ENCODE measurements at regions not wholly inside any gene's neighbourhood (a gene's known extent, or its start where the extent isn't known, plus 50 kb on each side); places are given as distances from the start of the nearest gene placed in this dataset.
A peak's percentile ranks its signal among the peaks of the same experiment; 100 is the strongest.

- no peak overlapping the region for H3K4me3 ChIP-seq
- no peak for TF ChIP-seq CTCF (IDR thresholded peaks at IDR 0.05)
- no peaks in the 10 kb centered on the region for H3K9me3 ChIP-seq
- no peak for ATAC-seq
- H3K36me3 ChIP-seq: no peaks in the 10 kb centered on the region
- intact Hi-C loops (cut with DNase I): no loop called here
- H3K27me3 ChIP-seq: no peaks in the 10 kb centered on the region
- no peak for DNase-seq
- H3K4me1 ChIP-seq: no peaks in the 10 kb centered on the region
- no peak overlapping the region for H3K27ac ChIP-seq
These were observed 458.1 kb downstream of the GBE1 start for GRCh38 chr3:81303321-81303720.

- peak in 1 of 4 donors; percentile 46 for DNase-seq
- Histone ChIP-seq H3K27me3 (no peaks in the 10 kb centered on the region), H3K4me1 (no peaks in the 10 kb centered on the region), H3K27ac (no peak overlapping the region), H3K9me3 (no peaks in the 10 kb centered on the region), H3K4me3 (no peak overlapping the region), H3K36me3 (no peaks in the 10 kb centered on the region)
- peak; percentile 89 for ATAC-seq
- intact Hi-C loops (cut with DNase I): no loop called here
- peak; percentile 28 to 64 for TF ChIP-seq CTCF (IDR thresholded peaks at IDR 0.05)
These were observed 459.4 kb downstream of the GBE1 start for GRCh38 chr3:81302045-81302444.

GRCh38 chr3:81301230-81301629, 460.2 kb downstream of the GBE1 start:
- intact Hi-C loops (cut with DNase I): no loop called here
- H3K27ac ChIP-seq: no peak overlapping the region
- TF ChIP-seq CTCF (IDR thresholded peaks at IDR 0.05): no peak
- no peaks in the 10 kb centered on the region for H3K9me3 ChIP-seq
- H3K27me3 ChIP-seq: no peaks in the 10 kb centered on the region
- DNase-seq: no peak
- H3K4me3 ChIP-seq: no peak overlapping the region
- no peaks in the 10 kb centered on the region for H3K4me1 ChIP-seq
- no peaks in the 10 kb centered on the region for H3K36me3 ChIP-seq
- ATAC-seq: no peak

- ATAC-seq: peak; percentile 34
- DNase-seq: no peak
- H3K36me3 ChIP-seq: no peaks in the 10 kb centered on the region
- no peaks in the 10 kb centered on the region for H3K27me3 ChIP-seq
- H3K27ac ChIP-seq: no peak overlapping the region
- no peaks in the 10 kb centered on the region for H3K9me3 ChIP-seq
- H3K4me1 ChIP-seq: no peaks in the 10 kb centered on the region
- intact Hi-C loops (cut with DNase I): no loop called here
- H3K4me3 ChIP-seq: no peak overlapping the region
- no peak for TF ChIP-seq CTCF (IDR thresholded peaks at IDR 0.05)
These were observed 461.0 kb downstream of the GBE1 start for GRCh38 chr3:81300324-81300927.

DNA sequence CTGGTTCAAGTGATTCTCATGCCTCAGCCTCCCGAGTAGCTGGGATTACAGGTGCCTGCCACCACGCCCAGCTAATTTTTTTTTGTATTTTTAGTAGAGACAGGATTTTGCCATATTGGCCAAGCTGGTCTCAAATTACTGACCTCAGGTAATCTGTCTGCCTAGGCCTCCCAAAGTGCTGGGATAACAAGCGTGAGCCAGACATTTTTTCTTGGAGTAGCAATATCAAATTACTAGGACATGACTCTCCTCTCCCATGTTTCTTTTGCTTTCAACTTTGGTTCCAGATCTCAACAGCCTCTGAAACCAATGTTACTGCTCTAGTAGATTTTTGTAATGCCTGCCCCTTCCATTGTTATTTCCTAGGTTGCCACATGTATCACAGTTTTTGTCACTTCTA, 462.0 kb downstream of the GBE1 start:
- H3K4me3 ChIP-seq: no peak overlapping the region
- no peaks in the 10 kb centered on the region for H3K4me1 ChIP-seq
- ATAC-seq (no peak), DNase-seq (no peak)
- no peaks in the 10 kb centered on the region for H3K36me3 ChIP-seq
- H3K9me3 ChIP-seq: no peaks in the 10 kb centered on the region
- intact Hi-C loops (cut with DNase I): no loop called here
- no peak overlapping the region for H3K27ac ChIP-seq
- no peaks in the 10 kb centered on the region for H3K27me3 ChIP-seq
- no peak for TF ChIP-seq CTCF (IDR thresholded peaks at IDR 0.05)
